OCI-LY3 (cell line): ENCODE measurements at regions not wholly inside any gene's neighbourhood (a gene's known extent, or its start where the extent isn't known, plus 50 kb on each side); places are given as distances from the start of the nearest gene placed in this dataset.

ENCODE experiments used
- CTCF ChIP-seq: fragments of 200-600, 300-600 bp; sonication (generic); IDR thresholded peaks from 2 replicates; pipeline ENCODE4 v1.5.1; 2014; ENCODE audit warnings: antibody characterized with exemption, low read length, low read depth
- EZH2phosphoT487 ChIP-seq: fragments of 200-600 bp; shearing (Covaris generic); IDR thresholded peaks from 2 replicates; pipeline ENCODE4 v1.6.1; 2018; ENCODE audit warnings: antibody characterized with exemption, mixed run types, low read depth

- no peak for TF ChIP-seq CTCF
- no peak for TF ChIP-seq EZH2phosphoT487
These were observed 417.1 kb downstream of the GPAM start for GRCh38 chr10:111766464-111766863.
